ENCODE measurements at regions not wholly inside any gene's neighbourhood (a gene's known extent, or its start where the extent isn't known, plus 50 kb on each side); places are given as distances from the start of the nearest gene placed in this dataset.

DNA sequence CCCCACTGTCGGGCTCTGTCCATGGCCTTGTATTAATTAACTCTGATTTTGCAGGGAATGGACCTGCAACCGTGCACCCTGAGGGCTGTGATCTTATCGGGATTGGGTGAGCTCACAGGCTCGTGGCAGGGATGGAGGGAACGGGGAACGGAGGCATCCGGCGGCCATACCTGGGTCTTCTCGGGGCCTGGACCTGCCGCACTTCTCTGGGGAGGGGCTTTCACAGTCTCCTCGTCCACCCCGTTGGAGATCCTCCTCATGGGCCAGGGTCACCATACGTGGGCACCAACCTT lies 57.5 kb upstream of the SHH start:
- no peak for DNase-seq

DNA sequence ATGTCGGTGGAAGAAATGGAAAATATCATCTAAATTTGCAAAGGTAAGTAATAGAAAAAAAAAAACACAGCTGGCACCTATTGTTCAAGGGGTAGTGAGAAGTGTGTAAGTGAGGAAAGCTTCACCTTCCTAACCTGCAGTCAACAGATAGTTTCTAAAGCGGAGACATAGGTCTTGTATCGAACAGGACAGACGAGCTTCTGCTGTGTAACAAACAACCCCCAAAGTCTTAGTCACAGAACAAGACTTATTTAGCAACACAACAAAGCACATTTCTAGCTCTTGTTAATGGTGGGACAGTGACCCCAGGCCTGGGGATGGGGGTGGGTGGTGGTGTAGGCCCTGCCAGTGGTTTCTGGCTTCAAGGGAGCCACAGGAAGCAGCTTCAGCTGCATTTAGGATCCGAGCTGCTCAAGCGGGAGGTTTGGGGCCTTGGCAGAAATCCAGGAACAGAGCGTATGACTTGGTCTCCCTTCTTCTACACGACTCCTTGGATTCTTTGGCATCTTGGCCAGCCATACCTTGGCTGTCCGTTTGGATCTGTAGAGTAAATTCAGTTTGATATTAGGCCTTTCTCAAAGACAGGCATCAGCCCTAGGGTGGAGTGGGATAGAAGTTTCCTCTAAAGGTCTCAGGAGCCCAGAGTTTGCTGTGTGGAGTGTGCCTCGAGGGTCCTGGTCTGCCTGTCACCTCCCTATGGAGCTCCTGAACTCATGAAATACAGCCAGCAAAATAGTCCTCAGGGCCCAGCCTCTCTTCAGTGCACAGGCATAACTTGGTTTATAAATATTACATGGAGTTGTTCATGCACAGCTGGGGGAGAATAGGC lies 56.9 kb upstream of the SHH start:
- no peak for DNase-seq

DNA sequence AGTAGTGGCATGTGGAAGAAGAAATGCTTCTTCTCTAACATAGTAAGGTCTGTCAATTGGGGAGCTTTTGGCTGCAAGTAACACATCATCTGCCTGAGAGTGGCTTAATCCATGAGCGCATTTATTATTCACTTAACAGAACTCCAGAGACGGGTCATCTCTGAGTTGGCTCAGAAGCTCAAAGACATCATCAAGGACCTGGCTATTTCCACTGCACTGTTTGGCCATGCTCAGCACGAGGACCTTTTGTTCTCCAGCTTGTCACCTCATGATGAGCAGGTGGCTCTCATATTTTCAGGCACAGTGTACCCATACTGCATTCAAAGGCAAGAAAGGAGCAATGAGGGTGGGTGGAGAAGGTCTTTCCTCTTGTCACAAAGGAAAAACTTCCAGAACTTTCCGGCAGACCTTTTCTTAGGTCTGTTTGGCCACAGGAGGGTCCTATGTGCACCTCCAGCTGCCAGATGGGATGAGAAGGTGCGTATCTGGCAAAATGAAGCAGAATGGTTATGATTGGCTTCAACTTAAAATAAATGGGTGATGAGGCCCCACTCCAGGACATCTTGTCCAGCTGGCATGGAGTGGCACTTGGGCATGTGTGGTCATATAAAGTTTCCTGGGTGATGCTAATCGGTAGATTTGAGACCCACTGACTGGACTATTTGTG lies 55.6 kb upstream of the SHH start:
- no peak for DNase-seq

DNA sequence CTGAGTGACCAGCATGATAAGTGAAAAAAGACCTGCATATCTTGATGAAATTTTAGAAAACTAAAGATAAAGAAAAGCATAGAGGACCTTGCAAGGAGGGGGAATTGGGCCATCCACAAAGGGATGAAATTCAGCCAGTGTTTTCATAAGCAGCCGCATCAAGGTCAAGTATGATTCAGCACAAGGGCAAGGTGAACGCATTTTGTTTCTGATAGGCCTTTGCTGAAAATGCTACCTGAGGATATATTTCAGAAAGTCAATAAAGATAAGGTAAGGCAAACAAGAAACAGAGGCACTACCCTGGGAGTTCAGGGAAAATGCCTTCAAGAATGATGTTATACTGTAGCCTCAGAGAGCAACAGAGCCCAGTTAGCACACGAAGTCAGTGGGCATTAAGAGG lies 55.0 kb upstream of the SHH start:
- no peak for DNase-seq

DNA sequence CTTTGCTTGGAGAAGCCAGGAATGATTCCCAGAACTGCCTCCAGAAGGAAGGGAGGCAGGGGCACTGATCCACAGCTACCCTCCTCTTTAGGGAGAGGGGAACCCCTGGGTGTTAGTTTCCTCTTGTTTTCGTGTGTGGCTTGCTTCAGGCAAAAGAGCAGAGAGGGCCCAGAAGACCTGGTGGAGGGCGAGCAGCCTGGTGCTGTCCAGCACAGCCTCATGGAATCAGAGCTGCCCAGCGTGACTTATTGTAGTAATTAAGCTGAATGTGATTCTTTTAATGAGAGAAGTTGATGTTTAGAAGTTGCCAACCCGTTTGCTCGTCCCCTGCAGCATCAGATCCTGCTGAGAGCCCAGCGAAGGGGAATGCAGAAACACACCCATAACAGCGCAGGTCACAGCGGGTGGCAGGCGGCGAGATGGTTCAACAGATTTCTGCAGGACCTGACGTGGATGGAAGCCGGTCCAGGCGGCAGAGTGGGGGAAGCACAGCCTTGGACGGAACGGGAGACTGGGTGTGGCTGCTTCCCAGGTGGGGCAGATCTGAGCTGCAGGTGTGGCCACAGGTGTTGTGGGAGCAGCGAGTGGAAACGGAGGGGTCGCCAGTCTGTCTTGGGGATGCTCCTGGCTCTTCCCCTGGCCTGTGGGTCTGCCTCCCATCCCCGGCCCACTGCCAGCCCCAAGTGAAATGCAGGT lies 53.7 kb upstream of the SHH start:
- no peak for DNase-seq

DNA sequence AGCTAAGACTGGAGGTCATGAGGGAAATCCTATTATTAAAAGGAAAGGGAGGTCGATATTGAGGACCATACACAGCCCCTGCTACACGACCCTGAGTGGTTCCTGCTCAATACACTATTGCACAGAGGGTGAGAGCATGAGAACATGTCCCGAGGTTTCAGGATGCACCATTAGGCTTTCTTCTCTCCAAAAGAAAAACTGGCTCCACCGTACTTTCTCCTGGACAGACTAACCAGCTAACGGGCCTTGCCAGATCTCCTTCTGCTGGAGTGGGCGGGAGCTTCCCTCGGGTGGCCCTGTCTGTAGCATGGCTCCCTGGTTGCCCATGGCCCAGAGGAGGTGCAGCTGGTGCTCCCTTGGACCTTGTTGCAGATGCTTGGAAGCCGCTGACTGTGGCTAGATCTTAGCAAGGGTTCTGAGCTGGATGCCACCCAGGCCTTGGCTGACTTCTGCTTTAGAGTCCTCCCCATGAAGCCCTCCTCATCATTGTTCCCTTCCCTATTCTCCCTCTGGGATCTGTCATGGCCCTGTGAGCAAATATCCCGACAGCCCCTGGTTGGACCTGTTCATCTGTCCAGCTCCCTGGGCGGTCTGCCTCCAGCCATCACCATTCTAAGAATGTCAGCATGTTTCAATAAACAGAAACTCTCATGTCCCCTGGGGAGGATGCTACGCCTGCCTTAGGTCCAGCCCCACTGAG lies 52.9 kb upstream of the SHH start:
- DNase-seq: no peak

DNA sequence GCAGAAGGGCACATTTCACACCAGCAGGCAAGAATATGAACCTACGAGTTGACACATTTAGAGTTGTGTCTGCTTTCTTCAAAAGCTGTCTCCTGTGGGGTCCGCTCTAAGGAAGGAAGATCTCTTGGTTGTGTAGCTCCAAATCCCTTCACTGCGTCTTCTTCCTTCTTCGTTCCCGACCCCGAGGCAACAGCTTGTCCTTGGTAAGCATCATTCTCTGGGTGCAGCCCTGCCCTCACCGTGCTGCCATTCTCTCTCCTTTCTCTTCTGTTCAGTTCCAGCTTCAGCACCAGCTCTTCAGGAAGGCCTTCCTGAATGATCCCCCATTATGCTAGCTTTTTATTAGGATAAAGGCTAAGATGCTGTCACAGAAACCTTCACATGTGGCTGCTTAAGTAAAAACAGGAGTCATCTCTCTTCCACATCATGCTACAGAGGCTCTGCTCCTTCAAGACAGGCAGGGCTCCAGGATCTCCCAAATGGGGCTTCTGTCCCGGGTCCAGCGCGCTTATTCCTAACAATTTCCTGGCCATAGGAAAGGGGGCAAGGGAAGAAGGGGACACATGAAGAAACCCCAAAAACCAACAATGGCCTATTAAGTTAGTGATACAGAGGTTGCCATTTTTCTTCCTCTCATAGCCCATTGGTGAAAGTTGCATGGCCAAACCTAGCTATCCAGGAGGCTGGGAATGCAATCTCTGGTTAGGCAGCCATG lies 52.2 kb upstream of the SHH start:
- no peak for DNase-seq

DNA sequence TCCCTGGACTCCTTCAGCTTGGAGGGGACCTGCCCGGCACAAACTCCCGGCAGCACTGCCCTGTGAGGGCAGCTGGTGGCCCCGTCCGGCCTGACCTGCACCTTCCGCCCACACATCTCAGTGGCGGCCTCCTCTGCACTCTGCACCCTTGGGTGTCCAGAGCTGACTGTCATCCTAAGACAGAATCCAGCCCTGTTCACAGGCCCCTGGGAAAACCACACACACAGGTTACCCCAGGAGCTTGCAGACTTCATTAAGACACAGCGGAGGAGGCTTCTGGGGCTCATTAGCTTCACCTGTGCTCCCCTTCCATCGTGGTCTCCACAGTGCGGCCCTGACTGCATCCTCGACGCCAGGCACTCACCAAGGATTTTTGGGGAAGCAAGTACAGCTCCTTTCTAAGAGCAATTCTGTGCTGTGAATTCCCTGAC lies 51.5 kb upstream of the SHH start:
- DNase-seq: no peak

DNA sequence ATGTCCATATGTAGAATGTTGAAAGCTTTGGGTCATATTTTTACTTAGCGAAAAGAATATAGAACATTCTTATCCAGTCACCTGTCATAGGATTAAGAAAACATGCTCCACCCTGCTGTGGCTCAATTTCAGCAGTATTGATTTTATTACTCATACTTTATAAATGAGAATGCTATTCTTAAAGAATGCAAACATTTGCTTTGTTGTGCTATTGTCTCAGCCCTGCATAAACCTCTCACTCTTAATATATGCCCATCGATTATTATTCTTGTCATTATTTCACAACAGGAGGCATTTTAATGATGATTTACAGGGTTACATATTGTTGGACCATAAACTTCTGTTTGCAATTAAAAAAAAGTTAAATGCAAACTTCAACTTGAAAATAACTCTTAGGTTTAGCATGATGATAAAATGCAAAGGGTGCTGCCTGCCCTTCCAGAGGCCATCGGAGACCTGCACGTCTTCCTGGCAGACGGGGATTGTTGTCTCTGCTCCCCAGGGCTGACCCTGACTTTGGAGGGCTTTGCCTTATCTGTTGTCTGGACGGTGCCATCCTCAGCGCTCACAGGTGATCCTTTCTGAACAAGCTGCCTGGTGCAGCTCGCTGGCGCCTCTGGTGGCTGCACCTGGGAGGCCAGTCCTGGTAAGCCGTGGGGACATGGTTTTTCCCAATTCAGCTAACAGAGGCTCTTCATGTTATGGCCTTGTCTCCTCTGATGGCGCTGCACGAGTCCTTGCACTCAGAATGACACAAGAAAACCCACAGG lies 50.0 kb upstream of the SHH start:
- no peak for DNase-seq

Measured in NCI-H446 (cell line).